K562 (cell line): ENCODE measurements at regions not wholly inside any gene's neighbourhood (a gene's known extent, or its start where the extent isn't known, plus 50 kb on each side); places are given as distances from the start of the nearest gene placed in this dataset.

Experiments
- ATAC-seq: fragments of 200-7000 bp; cut with Tn5 transposase; 3 replicates; pipeline ENCODE4 v1.9.1; 2020; ENCODE audit warnings: moderate library complexity
- BruUV-seq: library from RNA; stranded (reverse); fragments of 400-500 nt; replicated peaks from 2 replicates; lab custom pipeline; 2021; lab: Mats Ljungman, UMichigan
- CTCF ChIA-PET: fragments of 300-600 bp; formaldehyde crosslinking; extraction: SDS; loops from one replicate; lab custom pipeline; 2021; ENCODE audit warnings: low intra/inter-chr PET ratio; lab: Yijun Ruan, JAX
- POLR2A ChIA-PET: fragments of 300-600, 350-650 bp; sonication (Branson Sonifier 250); formaldehyde crosslinking; extraction: SDS; loops from one replicate; lab custom pipeline; 2021; ENCODE audit warnings: antibody characterized with exemption, inconsistent platforms; lab: Yijun Ruan, JAX
- DNase-seq, 4 experiments: peaks; one replicate each; pipeline versions ENCODE4 v3.0.0 to v3.0.0-alpha.2; 2011 to 2018; ENCODE audit warnings: low spot score in 3 of 4, mixed read lengths in 3 of 4; ENCODE audit errors: extremely low read depth in 1 of 4
- FAIRE-seq: peaks from 2 replicates; lab custom pipeline; 2011; peaks lifted over from hg19 to GRCh38; lab: Jason Lieb, UNC
- H2AFZ ChIP-seq: 2 replicates; pipeline ENCODE4 v1.6.0; 2011; ENCODE audit warnings: low read depth, low read length, control low read depth, inconsistent platforms
- H3K27ac ChIP-seq: fragments of 200-600 bp; 3 replicates; pipeline ENCODE4 v1.8.0; 2011; ENCODE audit warnings: low read depth, mild to moderate bottlenecking, control low read depth, inconsistent platforms, low read length, moderate library complexity, mixed read lengths; ENCODE audit errors: extremely low read depth
- H3K27me3 ChIP-seq, 2 experiments: fragments of 300-600 bp in 1 of 2; 2 replicates in 1 of 2; 3 replicates in 1 of 2; pipeline versions ENCODE4 v1.6.0 to v1.8.0; 2011; ENCODE audit warnings: inconsistent platforms in 2 of 2, low read length in 2 of 2, mild to moderate bottlenecking in 1 of 2, mixed read lengths in 1 of 2, moderate library complexity in 1 of 2; ENCODE audit not compliant: control insufficient read depth in 2 of 2, insufficient read depth in 2 of 2
- H3K36me3 ChIP-seq: fragments of 300-600 bp; 3 replicates; pipeline ENCODE4 v1.8.0; 2011; ENCODE audit warnings: mild to moderate bottlenecking, low read length, inconsistent platforms; ENCODE audit not compliant: control insufficient read depth, insufficient read depth
- H3K4me1 ChIP-seq, 2 experiments: fragments of 200-600 bp in 1 of 2; replicated peaks in 1 of 2; 2 replicates in 1 of 2; 3 replicates in 1 of 2; pipeline versions ENCODE4 v1.5.1 to v1.8.0; 2011; ENCODE audit warnings: inconsistent platforms in 2 of 2, low read length in 2 of 2, mild to moderate bottlenecking in 1 of 2, mixed read lengths in 1 of 2, moderate library complexity in 1 of 2; ENCODE audit not compliant: control insufficient read depth in 2 of 2, insufficient read depth in 2 of 2
- H3K4me2 ChIP-seq: 2 replicates; pipeline ENCODE4 v1.6.1; 2011; ENCODE audit warnings: low read length, control low read depth, inconsistent platforms, mixed read lengths; ENCODE audit not compliant: insufficient read depth
- H3K4me3 ChIP-seq: fragments of 200-600 bp; sonication (generic), shearing (Covaris generic); 2 replicates; pipeline ENCODE4 v1.5.1; 2016; ENCODE audit warnings: control low read depth, inconsistent platforms
- H3K79me2 ChIP-seq: fragments of 200-600 bp; 3 replicates; pipeline ENCODE4 v1.8.0; 2011; ENCODE audit warnings: low read length, inconsistent platforms; ENCODE audit not compliant: control insufficient read depth, insufficient read depth
- H3K9ac ChIP-seq, 2 experiments: 2 replicates each; pipeline versions ENCODE4 v1.6.0 to v1.6.1; 2011; ENCODE audit warnings: low read depth in 2 of 2, low read length in 2 of 2, control low read depth in 1 of 2, inconsistent platforms in 1 of 2, mild to moderate bottlenecking in 1 of 2, mixed read lengths in 1 of 2; ENCODE audit not compliant: insufficient read depth in 1 of 2
- H3K9me1 ChIP-seq: one replicate; pipeline ENCODE4 v1.6.0; 2011; ENCODE audit warnings: inconsistent platforms, mild to moderate bottlenecking, low read length, moderate library complexity; ENCODE audit not compliant: control insufficient read depth, insufficient read depth
- H3K9me3 ChIP-seq: replicated peaks from 2 replicates; pipeline ENCODE4 v1.5.1; 2011; ENCODE audit warnings: low read depth, low read length, inconsistent platforms; ENCODE audit not compliant: control insufficient read depth, insufficient read depth
- H4K20me1 ChIP-seq: replicated peaks from 2 replicates; pipeline ENCODE4 v1.6.1; 2011; ENCODE audit warnings: low read length, inconsistent platforms, mixed read lengths; ENCODE audit not compliant: control insufficient read depth, insufficient read depth
- ARID4B ChIP-seq: sonication (generic); formaldehyde crosslinking; IDR thresholded peaks from 2 replicates; pipeline ENCODE4 v1.8.0; 2022; ENCODE audit warnings: mild to moderate bottlenecking, missing genetic modification reagents
- EZH2 ChIP-seq: IDR thresholded peaks from 2 replicates; pipeline ENCODE4 v1.6.1; 2012; ENCODE audit warnings: low read depth, mild to moderate bottlenecking, inconsistent platforms, low read length, borderline replicate concordance
- GABPB2 ChIP-seq: fragments of 250-450 bp; sonication (Bioruptor Pico); conservative IDR thresholded peaks from 2 replicates; pipeline ENCODE4 v1.5.1; 2021; ENCODE audit warnings: mild to moderate bottlenecking
- NCOA2 ChIP-seq, 2 experiments: fragments of 450-650 bp; IDR thresholded peaks; 2 replicates each; pipeline ENCODE4 v1.6.1; 2018; ENCODE audit warnings: mild to moderate bottlenecking in 2 of 2, moderate library complexity in 1 of 2; ENCODE audit not compliant: partially characterized antibody in 2 of 2
- NFE2 ChIP-seq: IDR thresholded peaks from 2 replicates; pipeline ENCODE4 v1.6.1; 2014; ENCODE audit warnings: antibody characterized with exemption, low read depth
- NONO ChIP-seq, 2 experiments: fragments of 200-400 bp in 1 of 2; fragments of 450-650 bp in 1 of 2; formaldehyde crosslinking in 1 of 2; IDR thresholded peaks; 2 replicates each; pipeline ENCODE4 v1.6.1; 2017; ENCODE audit warnings: low read depth in 2 of 2, mild to moderate bottlenecking in 2 of 2, moderate library complexity in 2 of 2, low read length in 1 of 2
- NR2C1 ChIP-seq, 2 experiments: fragments of 450-650 bp; IDR thresholded peaks; 2 replicates each; pipeline ENCODE4 v1.6.1; 2017; ENCODE audit warnings: mild to moderate bottlenecking in 2 of 2, antibody characterized with exemption in 1 of 2, inconsistent platforms in 1 of 2, missing compliant biosample characterization in 1 of 2, missing genetic modification characterization in 1 of 2
- ZNF280A ChIP-seq: fragments of 450-650 bp; IDR thresholded peaks from 2 replicates; pipeline ENCODE4 v1.6.1; 2018; ENCODE audit warnings: mild to moderate bottlenecking, low read depth; ENCODE audit not compliant: partially characterized antibody
- ZNF586 ChIP-seq: fragments of 450-650 bp; formaldehyde crosslinking; conservative IDR thresholded peaks from 2 replicates; pipeline ENCODE4 v1.4.0; 2020; ENCODE audit warnings: mild to moderate bottlenecking, moderate library complexity
- ZNF592 ChIP-seq: fragments of 450-650 bp; IDR thresholded peaks from 2 replicates; pipeline ENCODE4 v1.6.1; 2017; ENCODE audit warnings: antibody characterized with exemption, mild to moderate bottlenecking
- WGBS: fragments of 100-300 bp; shearing (Covaris generic); methylation state at CpG from one replicate; pipeline ENCODE4 v1.1.6; 2016; ENCODE audit warnings: low coverage, mixed read lengths; ENCODE audit not compliant: insufficient coverage; ENCODE audit errors: missing lambda C conversion rate; 5-methylcytosine and 5-hydroxymethylcytosine counted together
- in situ Hi-C: fragments of 300-500 bp; cut with MboI; formaldehyde crosslinking; loops from 4 replicates; pipeline ENCODE4 v1.15.0; 2018; ENCODE audit warnings: inconsistent platforms, mixed read lengths
- intact Hi-C: fragments of 100-400 bp; cut with micrococcal nuclease; formaldehyde crosslinking; loops from 2 replicates; pipeline ENCODE4 v1.14.2; 2022

- POLR2A ChIA-PET: no interaction called here
- in situ Hi-C loops (no loop called here), intact Hi-C loops (no loop called here)
- CTCF ChIA-PET: no interaction called here
- no peak for ATAC-seq
- H3K4me1 ChIP-seq: no peaks in the 10 kb centered on the region
- no peak for FAIRE-seq
- H2AFZ ChIP-seq: no peak overlapping the region
- no peaks in the 10 kb centered on the region for H3K79me2 ChIP-seq
- no peaks in the 10 kb centered on the region for H3K9me3 ChIP-seq
- no peak overlapping the region for H3K27ac ChIP-seq
- no peaks in the 10 kb centered on the region for H3K36me3 ChIP-seq
- no peaks in the 10 kb centered on the region for H3K27me3 ChIP-seq
- WGBS: 0% methylated on average over 2 of the region's 2 CpGs
- H3K9me1 ChIP-seq: no peaks in the 10 kb centered on the region
- no TSS peak for BruUV-seq
- no peak overlapping the region for H3K9ac ChIP-seq
- no peak overlapping the region for H3K4me3 ChIP-seq
- no peak for DNase-seq
- H4K20me1 ChIP-seq: no peaks in the 10 kb centered on the region
- no peak overlapping the region for H3K4me2 ChIP-seq
- TF ChIP-seq ARID4B (no peak), ZNF592 (no peak), EZH2 (no peak), GABPB2 (CRISPR knock-in tag) (no peak), NFE2 (no peak), ZNF586 (CRISPR knock-in tag) (no peak), NCOA2 (IDR thresholded peaks at IDR 0.05; ENCODE audit: partially characterized antibody in 2 of 2) (no peak), NR2C1 (IDR thresholded peaks at IDR 0.05) (no peak), NR2C1 (tag; IDR thresholded peaks at IDR 0.05) (no peak), ZNF280A (no peak), NONO (IDR thresholded peaks at IDR 0.05; ENCODE audit: low read depth in 2 of 2, low read length in 1 of 2) (no peak)
Measured at GRCh38 chr12:87202189-87202588, 827.0 kb downstream of the C12orf50 start.
